GM21528 (cell line): ENCODE measurements at regions not wholly inside any gene's neighbourhood (a gene's known extent, or its start where the extent isn't known, plus 50 kb on each side); places are given as distances from the start of the nearest gene placed in this dataset.

Source experiments
- ATAC-seq: cut with Tn5 transposase; IDR thresholded peaks from one replicate; pipeline ENCODE4 v1.9.1; 2021; ENCODE audit warnings: mild to moderate bottlenecking, moderate library complexity; ENCODE audit not compliant: unreplicated experiment, low FRiP score

GRCh38 chr7:93016681-93017381, 100.9 kb downstream of the SAMD9 start:
- ATAC-seq = no peak

GRCh38 chr7:93015779-93016481, 101.8 kb downstream of the SAMD9 start:
- ATAC-seq = no peak

GRCh38 chr7:93015101-93015778, 102.5 kb downstream of the SAMD9 start:
- ATAC-seq = no peak

GRCh38 chr7:93014410-93014809, 103.4 kb downstream of the SAMD9 start:
- ATAC-seq = no peak

- no peak for ATAC-seq
Observed at GRCh38 chr7:93013446-93014061, 104.2 kb downstream of the SAMD9 start.

GRCh38 chr7:93011351-93012294, 106.2 kb downstream of the SAMD9 start:
- no peak for ATAC-seq

GRCh38 chr7:93008833-93009232, 108.9 kb downstream of the SAMD9 start:
- no peak for ATAC-seq

GRCh38 chr7:93006480-93007095, 111.2 kb downstream of the SAMD9 start:
- ATAC-seq = no peak

- ATAC-seq = no peak
Observed at GRCh38 chr7:93004906-93005305, 112.9 kb downstream of the SAMD9 start.

GRCh38 chr7:92997719-92998118, 120.1 kb downstream of the SAMD9 start:
- no peak for ATAC-seq

GRCh38 chr7:92997152-92997551, 120.6 kb downstream of the SAMD9 start:
- no peak for ATAC-seq

GRCh38 chr7:92994901-92995300, 122.9 kb downstream of the SAMD9 start:
- no peak for ATAC-seq

GRCh38 chr7:92992932-92993331, 124.8 kb downstream of the SAMD9 start:
- ATAC-seq = no peak

- no peak for ATAC-seq
Observed at GRCh38 chr7:92992483-92992882, 125.3 kb downstream of the SAMD9 start.

GRCh38 chr7:92991190-92991589, 126.6 kb downstream of the SAMD9 start:
- ATAC-seq = no peak

- ATAC-seq = no peak
Observed at GRCh38 chr7:92988941-92989545, 128.7 kb downstream of the SAMD9 start.

GRCh38 chr7:92988051-92988450, 129.7 kb downstream of the SAMD9 start:
- ATAC-seq = no peak

GRCh38 chr7:92987538-92987937, 130.2 kb downstream of the SAMD9 start:
- no peak for ATAC-seq

GRCh38 chr7:92987095-92987494, 130.7 kb downstream of the SAMD9 start:
- no peak for ATAC-seq
